IMR-90 (cell line): ENCODE measurements at regions not wholly inside any gene's neighbourhood (a gene's known extent, or its start where the extent isn't known, plus 50 kb on each side); places are given as distances from the start of the nearest gene placed in this dataset.

Experiments
- ATAC-seq: fragments of 200-7000 bp; cut with Tn5 transposase; 2 replicates; pipeline ENCODE4 v1.9.1; 2020; ENCODE audit warnings: low read depth, mild to moderate bottlenecking, moderate library complexity
- BruUV-seq: library from RNA; stranded (reverse); fragments of 400-500 nt; replicated peaks from 2 replicates; lab custom pipeline; 2021; lab: Mats Ljungman, UMichigan
- CTCF ChIA-PET: fragments of 300-600 bp; formaldehyde crosslinking; extraction: SDS; loops from one replicate; lab custom pipeline; 2021; ENCODE audit warnings: antibody characterized with exemption; lab: Yijun Ruan, JAX
- POLR2A ChIA-PET: fragments of 300-600 bp; sonication (Branson Sonifier 250); formaldehyde crosslinking; loops from one replicate; lab custom pipeline; 2022; ENCODE audit warnings: antibody characterized with exemption; ENCODE audit not compliant: unreplicated experiment; lab: Charles Lee
- DNase-seq: peaks from one replicate; pipeline ENCODE4 v3.0.0; 2013
- H2AFZ ChIP-seq: replicated peaks from 2 replicates; pipeline ENCODE3; 2013; ENCODE audit warnings: low read length, mild to moderate bottlenecking; ENCODE audit not compliant: poor library complexity
- H2AK5ac ChIP-seq: 2 replicates; pipeline ENCODE4 v1.6.1; 2013; ENCODE audit warnings: low read depth, low read length, inconsistent platforms
- H2AK9ac ChIP-seq: replicated peaks from 2 replicates; pipeline ENCODE3; 2013; ENCODE audit warnings: mild to moderate bottlenecking, low read depth, low read length, moderate library complexity; ENCODE audit not compliant: poor library complexity
- H2BK120ac ChIP-seq: 2 replicates; pipeline ENCODE4 v1.6.1; 2013; ENCODE audit warnings: low read depth, low read length, inconsistent platforms
- H2BK15ac ChIP-seq: 3 replicates; pipeline ENCODE4 v1.6.1; 2013; ENCODE audit warnings: low read depth, low read length, inconsistent platforms
- H2BK20ac ChIP-seq: 2 replicates; pipeline ENCODE4 v1.6.1; 2013; ENCODE audit warnings: low read depth, mild to moderate bottlenecking, inconsistent platforms, low read length, moderate library complexity
- H2BK5ac ChIP-seq: 2 replicates; pipeline ENCODE4 v1.6.1; 2013; ENCODE audit warnings: mild to moderate bottlenecking, low read depth, low read length, inconsistent platforms; ENCODE audit not compliant: poor library complexity, severe bottlenecking
- H3K14ac ChIP-seq: replicated peaks from 2 replicates; pipeline ENCODE4 v1.6.1; 2013; ENCODE audit warnings: low read depth, low read length, inconsistent platforms
- H3K18ac ChIP-seq: 2 replicates; pipeline ENCODE4 v1.6.1; 2013; ENCODE audit warnings: low read depth, low read length, control low read depth
- H3K23ac ChIP-seq: 2 replicates; pipeline ENCODE4 v1.6.1; 2013; ENCODE audit warnings: low read depth, low read length, inconsistent platforms
- H3K27ac ChIP-seq: 2 replicates; pipeline ENCODE4 v1.5.1; 2013; ENCODE audit warnings: mild to moderate bottlenecking, control low read depth, low read length; ENCODE audit not compliant: insufficient read depth
- H3K27me3 ChIP-seq: 2 replicates; pipeline ENCODE4 v1.6.1; 2013; ENCODE audit warnings: low read length; ENCODE audit not compliant: control insufficient read depth, insufficient read depth
- H3K36me3 ChIP-seq: 2 replicates; pipeline ENCODE4 v1.6.1; 2013; ENCODE audit warnings: low read length, mixed read lengths; ENCODE audit not compliant: control insufficient read depth, insufficient read depth
- H3K4ac ChIP-seq: 2 replicates; pipeline ENCODE4 v1.6.1; 2013; ENCODE audit warnings: low read depth, low read length, inconsistent platforms
- H3K4me1 ChIP-seq: 2 replicates; pipeline ENCODE4 v1.6.1; 2013; ENCODE audit warnings: low read length, mixed read lengths; ENCODE audit not compliant: control insufficient read depth, insufficient read depth
- H3K4me2 ChIP-seq: 2 replicates; pipeline ENCODE4 v1.6.1; 2013; ENCODE audit warnings: low read depth, mild to moderate bottlenecking, control low read depth, low read length, moderate library complexity
- H3K4me3 ChIP-seq: 2 replicates; pipeline ENCODE4 v1.5.1; 2013; ENCODE audit warnings: low read depth, mild to moderate bottlenecking, control low read depth, low read length, moderate library complexity; ENCODE audit not compliant: insufficient read depth
- H3K56ac ChIP-seq: 2 replicates; pipeline ENCODE4 v1.6.1; 2013; ENCODE audit warnings: low read length, inconsistent platforms; ENCODE audit not compliant: insufficient read depth; ENCODE audit errors: extremely low read depth
- H3K79me1 ChIP-seq, 2 experiments: 2 replicates each; pipeline ENCODE4 v1.6.1; 2013; ENCODE audit warnings: low read length in 2 of 2, inconsistent platforms in 1 of 2, low read depth in 1 of 2
- H3K9ac ChIP-seq: 2 replicates; pipeline ENCODE4 v1.6.1; 2013; ENCODE audit warnings: low read depth, low read length, control low read depth
- H3K9me1 ChIP-seq: 2 replicates; pipeline ENCODE4 v1.6.1; 2013; ENCODE audit warnings: low read length, inconsistent platforms; ENCODE audit not compliant: insufficient read depth
- H3K9me3 ChIP-seq: 2 replicates; pipeline ENCODE4 v1.6.1; 2013; ENCODE audit warnings: low read length; ENCODE audit not compliant: control insufficient read depth, insufficient read depth
- H4K20me1 ChIP-seq: 2 replicates; pipeline ENCODE4 v1.6.1; 2013; ENCODE audit warnings: low read length, inconsistent platforms; ENCODE audit not compliant: insufficient read depth
- H4K5ac ChIP-seq: 2 replicates; pipeline ENCODE4 v1.6.1; 2013; ENCODE audit warnings: mild to moderate bottlenecking, low read depth, low read length, control low read depth
- H4K8ac ChIP-seq, 2 experiments: 2 replicates each; pipeline ENCODE4 v1.6.1; 2013; ENCODE audit warnings: low read depth in 2 of 2, low read length in 2 of 2, control low read depth in 1 of 2, inconsistent platforms in 1 of 2
- H4K91ac ChIP-seq: 2 replicates; pipeline ENCODE4 v1.6.1; 2013; ENCODE audit warnings: low read depth, low read length, inconsistent platforms; ENCODE audit not compliant: insufficient read depth
- RAD21 ChIP-seq: IDR thresholded peaks from 2 replicates; pipeline ENCODE4 v1.6.1; 2012; ENCODE audit warnings: low read length, improper control_type of control experiment
- RCOR1 ChIP-seq: IDR thresholded peaks from 2 replicates; pipeline ENCODE4 v1.6.1; 2012; ENCODE audit warnings: mild to moderate bottlenecking, low read length, improper control_type of control experiment; ENCODE audit not compliant: insufficient replicate concordance
- WGBS, 2 experiments: methylation state at CpG; one replicate each; pipeline versions ENCODE4 v1.1.5 to v1.1.7; 2013; ENCODE audit warnings: missing lambda C conversion rate in 2 of 2; ENCODE audit not compliant: insufficient read length in 1 of 2; ENCODE audit errors: extremely low coverage in 2 of 2; 5-methylcytosine and 5-hydroxymethylcytosine counted together
- dilution Hi-C: fragments of 300-500 bp; cut with HindIII; formaldehyde crosslinking; loops from one replicate; pipeline ENCODE4 v1.14.3; 2018; ENCODE audit warnings: low sequenced_read_pairs; ENCODE audit not compliant: unreplicated experiment
- in situ Hi-C: fragments of 300-500 bp; cut with MboI; formaldehyde crosslinking; loops from 3 replicates; pipeline ENCODE4 v1.14.3; 2019; ENCODE audit warnings: low sequenced_read_pairs, inconsistent platforms, mixed read lengths
- intact Hi-C: fragments of 100-400 bp; cut with micrococcal nuclease; formaldehyde crosslinking; loops from 2 replicates; pipeline ENCODE4 v1.10.0; 2022
- TF ChIP-seq, protein P1 (sequence below): conservative IDR thresholded peaks from 2 replicates; pipeline ENCODE4 v1.5.1; 2012; ENCODE audit warnings: mild to moderate bottlenecking, low read depth, low read length, improper control_type of control experiment

DNA sequence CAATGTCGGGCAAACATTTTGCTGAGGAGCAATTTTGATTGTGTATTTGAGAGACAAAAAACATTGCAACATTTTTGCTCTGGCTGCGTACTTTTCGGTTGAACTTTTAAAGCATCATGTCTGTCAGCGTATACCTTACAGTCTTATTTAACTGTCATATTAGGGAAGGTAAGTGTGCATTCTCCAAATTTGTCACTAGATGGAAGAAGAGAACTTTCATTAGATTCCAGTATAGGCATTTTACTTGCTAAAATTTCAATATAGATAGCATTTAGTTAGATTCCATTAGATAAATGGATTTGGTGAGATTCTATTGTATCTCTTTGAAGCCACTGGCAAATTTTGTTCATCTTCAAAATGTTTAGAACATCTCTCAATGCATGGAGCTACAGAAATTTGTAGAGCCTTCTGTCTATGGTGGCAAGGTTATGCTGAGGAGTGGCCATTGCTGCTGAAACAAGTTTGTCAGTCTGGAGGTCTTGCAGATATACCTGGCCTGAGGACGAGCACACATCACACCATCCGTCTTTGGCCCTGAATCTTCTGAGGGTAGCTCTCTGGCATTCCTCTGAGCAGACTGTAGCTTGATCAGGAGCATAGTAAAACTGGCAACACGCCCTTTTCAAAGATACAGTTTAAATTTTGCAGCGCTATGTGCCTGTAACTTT is 437.5 kb upstream of the MBL2 start:
- TF ChIP-seq, protein P1, sequence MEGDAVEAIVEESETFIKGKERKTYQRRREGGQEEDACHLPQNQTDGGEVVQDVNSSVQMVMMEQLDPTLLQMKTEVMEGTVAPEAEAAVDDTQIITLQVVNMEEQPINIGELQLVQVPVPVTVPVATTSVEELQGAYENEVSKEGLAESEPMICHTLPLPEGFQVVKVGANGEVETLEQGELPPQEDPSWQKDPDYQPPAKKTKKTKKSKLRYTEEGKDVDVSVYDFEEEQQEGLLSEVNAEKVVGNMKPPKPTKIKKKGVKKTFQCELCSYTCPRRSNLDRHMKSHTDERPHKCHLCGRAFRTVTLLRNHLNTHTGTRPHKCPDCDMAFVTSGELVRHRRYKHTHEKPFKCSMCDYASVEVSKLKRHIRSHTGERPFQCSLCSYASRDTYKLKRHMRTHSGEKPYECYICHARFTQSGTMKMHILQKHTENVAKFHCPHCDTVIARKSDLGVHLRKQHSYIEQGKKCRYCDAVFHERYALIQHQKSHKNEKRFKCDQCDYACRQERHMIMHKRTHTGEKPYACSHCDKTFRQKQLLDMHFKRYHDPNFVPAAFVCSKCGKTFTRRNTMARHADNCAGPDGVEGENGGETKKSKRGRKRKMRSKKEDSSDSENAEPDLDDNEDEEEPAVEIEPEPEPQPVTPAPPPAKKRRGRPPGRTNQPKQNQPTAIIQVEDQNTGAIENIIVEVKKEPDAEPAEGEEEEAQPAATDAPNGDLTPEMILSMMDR = peak; percentile 29; the same call in 1 of the 2 replicates
- TF ChIP-seq RCOR1 (no peak), RAD21 (peak; percentile 39; the same call in 1 of the 2 replicates)

More for the DNA sequence above, 437.5 kb upstream of the MBL2 start:
- H2BK20ac ChIP-seq = no peak overlapping the region
- in situ Hi-C loops (no loop called here), intact Hi-C loops (no loop called here), dilution Hi-C loops (no loop called here)
- H3K9me3 ChIP-seq = no peaks in the 10 kb centered on the region
- CTCF ChIA-PET = no interaction called here
- no peak overlapping the region for H3K9ac ChIP-seq
- no peaks in the 10 kb centered on the region for H3K27me3 ChIP-seq
- H3K14ac ChIP-seq = no peak overlapping the region
- no peak overlapping the region for H3K23ac ChIP-seq
- H2AK5ac ChIP-seq = no peak overlapping the region
- H3K4ac ChIP-seq = no peak overlapping the region
- no peaks in the 10 kb centered on the region for H3K79me1 ChIP-seq
- H4K91ac ChIP-seq = no peak overlapping the region
- H3K4me1 ChIP-seq = no peaks in the 10 kb centered on the region
- no peak overlapping the region for H3K18ac ChIP-seq
- H3K27ac ChIP-seq = no peak overlapping the region
- no TSS peak for BruUV-seq
- no peak overlapping the region for H2BK120ac ChIP-seq
- no peak overlapping the region for H4K8ac ChIP-seq
- H2AK9ac ChIP-seq = no peak overlapping the region
- POLR2A ChIA-PET = no interaction called here
- no peak overlapping the region for H3K56ac ChIP-seq
- no peak overlapping the region for H2AFZ ChIP-seq
- no CpG with 5 or more reads among the region's 8 CpGs for WGBS, 2 experiments
- H2BK15ac ChIP-seq = no peak overlapping the region
- no peaks in the 10 kb centered on the region for H3K36me3 ChIP-seq
- no peak overlapping the region for H2BK5ac ChIP-seq
- no peak overlapping the region for H3K4me3 ChIP-seq
- DNase-seq = peak; percentile 4
- ATAC-seq = no peak
- no peak overlapping the region for H3K4me2 ChIP-seq
- H4K5ac ChIP-seq = no peak overlapping the region
- no peaks in the 10 kb centered on the region for H4K20me1 ChIP-seq
- H3K9me1 ChIP-seq = no peaks in the 10 kb centered on the region
